Testis (tissue), 2 donors: ENCODE measurements at regions not wholly inside any gene's neighbourhood (a gene's known extent, or its start where the extent isn't known, plus 50 kb on each side); places are given as distances from the start of the nearest gene placed in this dataset.

Experiments used
- CTCF ChIP-seq, 3 experiments: fragments of 450-650 bp in 2 of 3; fragments of 200-600 bp in 1 of 3; sonication (generic) in 1 of 3; IDR thresholded peaks; one replicate each; pipeline ENCODE4 v1.5.1; 2016 to 2019; ENCODE audit warnings: antibody characterized with exemption in 3 of 3, mild to moderate bottlenecking in 2 of 3, moderate library complexity in 1 of 3
- POLR2A ChIP-seq: fragments of 450-650 bp; IDR thresholded peaks from one replicate; pipeline ENCODE4 v1.6.1; 2017; ENCODE audit warnings: antibody characterized with exemption, mild to moderate bottlenecking, moderate library complexity

GRCh38 chr4:24704149-24704548 is 91.2 kb upstream of the SOD3 start:
- no peak for TF ChIP-seq CTCF (IDR thresholded peaks at IDR 0.05)
- no peak for TF ChIP-seq POLR2A
